DND-41 (cell line): ENCODE measurements at regions not wholly inside any gene's neighbourhood (a gene's known extent, or its start where the extent isn't known, plus 50 kb on each side); places are given as distances from the start of the nearest gene placed in this dataset.

ENCODE experiments used
- ATAC-seq: fragments of 200-7000 bp; cut with Tn5 transposase; 3 replicates; pipeline ENCODE4 v1.9.1; 2021; ENCODE audit warnings: low read depth; ENCODE audit not compliant: insufficient read depth
- DNase-seq: peaks from one replicate; pipeline ENCODE4 v3.0.0-alpha.2; 2020
- H2AFZ ChIP-seq: 2 replicates; pipeline ENCODE4 v1.6.0; 2012; ENCODE audit warnings: low read depth, low read length
- H3K27ac ChIP-seq: 2 replicates; pipeline ENCODE4 v1.5.1; 2012; ENCODE audit warnings: low read length, inconsistent platforms
- H3K27me3 ChIP-seq: fragments of 200-600 bp; sonication (generic); 2 replicates; pipeline ENCODE4 v1.6.0; 2012; ENCODE audit warnings: low read length, mild to moderate bottlenecking, inconsistent platforms; ENCODE audit not compliant: insufficient read depth, poor library complexity
- H3K36me3 ChIP-seq: 2 replicates; pipeline ENCODE4 v1.5.1; 2012; ENCODE audit warnings: low read length, inconsistent platforms; ENCODE audit not compliant: insufficient read depth
- H3K4me1 ChIP-seq: 2 replicates; pipeline ENCODE4 v1.5.1; 2012; ENCODE audit warnings: mild to moderate bottlenecking, low read length; ENCODE audit not compliant: insufficient read depth
- H3K4me2 ChIP-seq: 2 replicates; pipeline ENCODE4 v1.6.0; 2012; ENCODE audit warnings: mild to moderate bottlenecking, moderate library complexity, low read length, inconsistent platforms; ENCODE audit not compliant: insufficient read depth
- H3K4me3 ChIP-seq, 2 experiments: fragments of 200-600 bp in 1 of 2; shearing (Covaris generic) in 1 of 2; 2 replicates each; pipeline ENCODE4 v1.5.1; 2012 to 2016; ENCODE audit warnings: inconsistent platforms in 2 of 2, low read length in 2 of 2, mild to moderate bottlenecking in 2 of 2, low read depth in 1 of 2, moderate library complexity in 1 of 2
- H3K79me2 ChIP-seq: 2 replicates; pipeline ENCODE4 v1.6.0; 2012; ENCODE audit warnings: low read length, inconsistent platforms; ENCODE audit not compliant: insufficient read depth
- H3K9ac ChIP-seq: 2 replicates; pipeline ENCODE4 v1.6.0; 2012; ENCODE audit warnings: low read depth, mild to moderate bottlenecking, inconsistent platforms, low read length, moderate library complexity
- H3K9me3 ChIP-seq: 2 replicates; pipeline ENCODE4 v1.5.1; 2012; ENCODE audit warnings: low read length, moderate library complexity, mild to moderate bottlenecking, inconsistent platforms; ENCODE audit not compliant: insufficient read depth, severe bottlenecking
- H4K20me1 ChIP-seq: 2 replicates; pipeline ENCODE4 v1.6.0; 2012; ENCODE audit warnings: low read length; ENCODE audit not compliant: insufficient read depth
- CTCF ChIP-seq: IDR thresholded peaks from 2 replicates; pipeline ENCODE4 v1.5.1; 2012; ENCODE audit warnings: borderline replicate concordance, low read length, moderate library complexity, mild to moderate bottlenecking; ENCODE audit not compliant: poor library complexity, severe bottlenecking; ENCODE audit errors: extremely low read depth
- EZH2 ChIP-seq: IDR thresholded peaks from 3 replicates; pipeline ENCODE4 v1.6.1; 2012; ENCODE audit warnings: borderline replicate concordance, low read depth, mild to moderate bottlenecking, moderate library complexity, low read length, inconsistent platforms; ENCODE audit not compliant: severe bottlenecking

GRCh38 chr9:90000925-90001324 is 396.1 kb downstream of the GADD45G start:
- H3K4me2 ChIP-seq: no peak overlapping the region
- no peak for ATAC-seq
- no peak for TF ChIP-seq EZH2
- no peak for TF ChIP-seq CTCF

GRCh38 chr9:90001747-90002146 is 396.9 kb downstream of the GADD45G start:
- Histone ChIP-seq H3K9me3 (no peaks in the 10 kb centered on the region), H3K9ac (no peak overlapping the region), H4K20me1 (no peaks in the 10 kb centered on the region), H3K27ac (no peak overlapping the region), H3K79me2 (no peaks in the 10 kb centered on the region), H3K4me2 (no peak overlapping the region), H2AFZ (no peak overlapping the region), H3K27me3 (no peaks in the 10 kb centered on the region), H3K4me1 (peaks cover 12% of the 10 kb centered on the region), H3K36me3 (no peaks in the 10 kb centered on the region), H3K4me3 (no peak overlapping the region)
- ATAC-seq: no peak
- TF ChIP-seq CTCF (no peak), EZH2 (no peak)
- DNase-seq: no peak

More at GRCh38 chr9:90000925-90001324, 396.1 kb downstream of the GADD45G start:
- no peaks in the 10 kb centered on the region for H3K27me3 ChIP-seq
- no peak overlapping the region for H2AFZ ChIP-seq
- H3K9me3 ChIP-seq: no peaks in the 10 kb centered on the region
- no peak overlapping the region for H3K9ac ChIP-seq
- DNase-seq: no peak
- H3K27ac ChIP-seq: no peak overlapping the region
- H3K79me2 ChIP-seq: no peaks in the 10 kb centered on the region
- no peak overlapping the region for H3K4me3 ChIP-seq
- H4K20me1 ChIP-seq: no peaks in the 10 kb centered on the region
- no peaks in the 10 kb centered on the region for H3K36me3 ChIP-seq
- H3K4me1 ChIP-seq: peaks cover 12% of the 10 kb centered on the region

GRCh38 chr9:90002397-90003271 is 397.8 kb downstream of the GADD45G start:
- no peaks in the 10 kb centered on the region for H3K79me2 ChIP-seq
- no peak overlapping the region for H3K4me3 ChIP-seq
- DNase-seq (no peak), ATAC-seq (no peak)
- H4K20me1 ChIP-seq: no peaks in the 10 kb centered on the region
- TF ChIP-seq CTCF: no peak
- no peak for TF ChIP-seq EZH2
- no peak overlapping the region for H3K27ac ChIP-seq
- no peaks in the 10 kb centered on the region for H3K36me3 ChIP-seq
- no peak overlapping the region for H3K9ac ChIP-seq
- H3K4me2 ChIP-seq: no peak overlapping the region
- peaks cover 12% of the 10 kb centered on the region for H3K4me1 ChIP-seq
- no peak overlapping the region for H2AFZ ChIP-seq
- H3K27me3 ChIP-seq: no peaks in the 10 kb centered on the region
- H3K9me3 ChIP-seq: no peaks in the 10 kb centered on the region
